Panc1 (cell line): ENCODE measurements at regions not wholly inside any gene's neighbourhood (a gene's known extent, or its start where the extent isn't known, plus 50 kb on each side); places are given as distances from the start of the nearest gene placed in this dataset.

Experiments
- SIN3A ChIP-seq: IDR thresholded peaks from 2 replicates; pipeline ENCODE4 v1.6.1; 2012; ENCODE audit warnings: low read depth, mild to moderate bottlenecking, low read length, moderate library complexity, borderline replicate concordance; ENCODE audit not compliant: insufficient read depth
- TCF7L2 ChIP-seq: IDR thresholded peaks from 2 replicates; pipeline ENCODE4 v1.6.1; 2011; ENCODE audit warnings: mild to moderate bottlenecking, low read depth, low read length, inconsistent platforms
- TF ChIP-seq, protein P1 (sequence below): fragments of 450-650 bp; IDR thresholded peaks from 2 replicates; pipeline ENCODE4 v1.5.1; 2017; ENCODE audit warnings: mild to moderate bottlenecking
- TF ChIP-seq, protein P2 (sequence below), 2 experiments: IDR thresholded peaks; 2 replicates each; pipeline ENCODE4 v1.6.1; 2011 to 2012; ENCODE audit warnings: low read depth in 2 of 2, control low read depth in 1 of 2, low read length in 1 of 2, mild to moderate bottlenecking in 1 of 2, moderate library complexity in 1 of 2; ENCODE audit not compliant: insufficient read depth in 1 of 2

DNA sequence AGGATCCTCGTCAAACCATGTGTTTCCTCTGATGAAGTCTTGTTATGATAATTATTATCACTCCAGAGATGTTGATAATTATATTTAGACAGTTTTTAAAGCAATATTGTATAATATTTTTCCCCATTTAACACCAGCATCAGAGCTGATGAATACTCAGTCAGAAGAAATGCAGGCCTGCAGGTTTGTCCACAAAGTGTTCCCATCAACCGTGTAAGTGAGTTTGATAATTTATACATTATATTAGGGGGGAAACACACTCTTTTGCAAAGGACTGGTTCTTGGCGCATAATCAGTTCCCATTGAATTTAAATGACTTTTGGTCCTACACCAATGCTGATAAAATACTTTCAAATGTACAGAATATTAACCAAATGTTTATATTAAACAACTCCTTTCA lies 454.8 kb downstream of the TOX3 start:
- TF ChIP-seq, protein P1, sequence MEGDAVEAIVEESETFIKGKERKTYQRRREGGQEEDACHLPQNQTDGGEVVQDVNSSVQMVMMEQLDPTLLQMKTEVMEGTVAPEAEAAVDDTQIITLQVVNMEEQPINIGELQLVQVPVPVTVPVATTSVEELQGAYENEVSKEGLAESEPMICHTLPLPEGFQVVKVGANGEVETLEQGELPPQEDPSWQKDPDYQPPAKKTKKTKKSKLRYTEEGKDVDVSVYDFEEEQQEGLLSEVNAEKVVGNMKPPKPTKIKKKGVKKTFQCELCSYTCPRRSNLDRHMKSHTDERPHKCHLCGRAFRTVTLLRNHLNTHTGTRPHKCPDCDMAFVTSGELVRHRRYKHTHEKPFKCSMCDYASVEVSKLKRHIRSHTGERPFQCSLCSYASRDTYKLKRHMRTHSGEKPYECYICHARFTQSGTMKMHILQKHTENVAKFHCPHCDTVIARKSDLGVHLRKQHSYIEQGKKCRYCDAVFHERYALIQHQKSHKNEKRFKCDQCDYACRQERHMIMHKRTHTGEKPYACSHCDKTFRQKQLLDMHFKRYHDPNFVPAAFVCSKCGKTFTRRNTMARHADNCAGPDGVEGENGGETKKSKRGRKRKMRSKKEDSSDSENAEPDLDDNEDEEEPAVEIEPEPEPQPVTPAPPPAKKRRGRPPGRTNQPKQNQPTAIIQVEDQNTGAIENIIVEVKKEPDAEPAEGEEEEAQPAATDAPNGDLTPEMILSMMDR = no peak
- TF ChIP-seq TCF7L2 = no peak
- TF ChIP-seq SIN3A = no peak
- TF ChIP-seq, protein P2, sequence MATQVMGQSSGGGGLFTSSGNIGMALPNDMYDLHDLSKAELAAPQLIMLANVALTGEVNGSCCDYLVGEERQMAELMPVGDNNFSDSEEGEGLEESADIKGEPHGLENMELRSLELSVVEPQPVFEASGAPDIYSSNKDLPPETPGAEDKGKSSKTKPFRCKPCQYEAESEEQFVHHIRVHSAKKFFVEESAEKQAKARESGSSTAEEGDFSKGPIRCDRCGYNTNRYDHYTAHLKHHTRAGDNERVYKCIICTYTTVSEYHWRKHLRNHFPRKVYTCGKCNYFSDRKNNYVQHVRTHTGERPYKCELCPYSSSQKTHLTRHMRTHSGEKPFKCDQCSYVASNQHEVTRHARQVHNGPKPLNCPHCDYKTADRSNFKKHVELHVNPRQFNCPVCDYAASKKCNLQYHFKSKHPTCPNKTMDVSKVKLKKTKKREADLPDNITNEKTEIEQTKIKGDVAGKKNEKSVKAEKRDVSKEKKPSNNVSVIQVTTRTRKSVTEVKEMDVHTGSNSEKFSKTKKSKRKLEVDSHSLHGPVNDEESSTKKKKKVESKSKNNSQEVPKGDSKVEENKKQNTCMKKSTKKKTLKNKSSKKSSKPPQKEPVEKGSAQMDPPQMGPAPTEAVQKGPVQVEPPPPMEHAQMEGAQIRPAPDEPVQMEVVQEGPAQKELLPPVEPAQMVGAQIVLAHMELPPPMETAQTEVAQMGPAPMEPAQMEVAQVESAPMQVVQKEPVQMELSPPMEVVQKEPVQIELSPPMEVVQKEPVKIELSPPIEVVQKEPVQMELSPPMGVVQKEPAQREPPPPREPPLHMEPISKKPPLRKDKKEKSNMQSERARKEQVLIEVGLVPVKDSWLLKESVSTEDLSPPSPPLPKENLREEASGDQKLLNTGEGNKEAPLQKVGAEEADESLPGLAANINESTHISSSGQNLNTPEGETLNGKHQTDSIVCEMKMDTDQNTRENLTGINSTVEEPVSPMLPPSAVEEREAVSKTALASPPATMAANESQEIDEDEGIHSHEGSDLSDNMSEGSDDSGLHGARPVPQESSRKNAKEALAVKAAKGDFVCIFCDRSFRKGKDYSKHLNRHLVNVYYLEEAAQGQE (IDR thresholded peaks at IDR 0.05; ENCODE audit: insufficient read depth in 1 of 2, low read depth in 2 of 2, low read length in 1 of 2) = no peak
